SK-N-SH treated with all-trans-retinoic acid at 6 μM for 48 hours (cell line): ENCODE measurements at regions not wholly inside any gene's neighbourhood (a gene's known extent, or its start where the extent isn't known, plus 50 kb on each side); places are given as distances from the start of the nearest gene placed in this dataset.

Experiments used
- CREB5 ChIP-seq: fragments of 250-450 bp; sonication (Bioruptor Pico); IDR thresholded peaks from 2 replicates; pipeline ENCODE4 v1.5.1; 2020; ENCODE audit warnings: low read depth, mild to moderate bottlenecking, moderate library complexity
- CSRNP3 ChIP-seq: fragments of 250-450 bp; sonication (Bioruptor Pico); IDR thresholded peaks from 2 replicates; pipeline ENCODE4 v1.5.1; 2021; ENCODE audit warnings: mild to moderate bottlenecking, moderate library complexity
- ISL1 ChIP-seq: fragments of 250-450 bp; sonication (Bioruptor Pico); IDR thresholded peaks from 2 replicates; pipeline ENCODE4 v2.1.2; 2022; ENCODE audit warnings: mild to moderate bottlenecking, moderate library complexity
- OSR1 ChIP-seq: fragments of 250-450 bp; sonication (Bioruptor Pico); IDR thresholded peaks from 2 replicates; pipeline ENCODE4 v1.8.0; 2022; ENCODE audit warnings: moderate library complexity, mild to moderate bottlenecking, inconsistent platforms
- PATZ1 ChIP-seq: fragments of 250-450 bp; sonication (Bioruptor Pico); IDR thresholded peaks from 2 replicates; pipeline ENCODE4 v1.8.0; 2020; ENCODE audit warnings: mild to moderate bottlenecking, moderate library complexity, borderline replicate concordance
- PPARA ChIP-seq: fragments of 250-450 bp; sonication (Bioruptor Pico); IDR thresholded peaks from 2 replicates; pipeline ENCODE4 v1.5.0; 2020; ENCODE audit warnings: mild to moderate bottlenecking, borderline replicate concordance
- RARB ChIP-seq: fragments of 250-450 bp; sonication (Bioruptor Pico); IDR thresholded peaks from 2 replicates; pipeline ENCODE4 v1.8.0; 2021; ENCODE audit warnings: mild to moderate bottlenecking, moderate library complexity
- TOX ChIP-seq: fragments of 250-450 bp; sonication (Bioruptor Pico); IDR thresholded peaks from 2 replicates; pipeline ENCODE4 v1.8.0; 2021; ENCODE audit warnings: mild to moderate bottlenecking, moderate library complexity, borderline replicate concordance
- TSHZ2 ChIP-seq: fragments of 250-450 bp; sonication (Bioruptor Pico); IDR thresholded peaks from 2 replicates; pipeline ENCODE4 v1.5.0; 2020; ENCODE audit warnings: mild to moderate bottlenecking, moderate library complexity
- ZC3H10 ChIP-seq: fragments of 250-450 bp; sonication (Bioruptor Pico); IDR thresholded peaks from 2 replicates; pipeline ENCODE4 v1.5.1; 2021; ENCODE audit warnings: mild to moderate bottlenecking, moderate library complexity
- ZFP3 ChIP-seq: fragments of 250-450 bp; sonication (Bioruptor Pico); IDR thresholded peaks from 2 replicates; pipeline ENCODE4 v1.5.0; 2020; ENCODE audit warnings: mild to moderate bottlenecking, moderate library complexity
- ZFP30 ChIP-seq: fragments of 450-650 bp; formaldehyde crosslinking; IDR thresholded peaks from 2 replicates; pipeline ENCODE4 v1.5.0; 2022; ENCODE audit warnings: mild to moderate bottlenecking, moderate library complexity
- ZNF565 ChIP-seq: fragments of 450-650 bp; formaldehyde crosslinking; conservative IDR thresholded peaks from 2 replicates; pipeline ENCODE4 v1.5.0; 2020; ENCODE audit warnings: low read depth, mild to moderate bottlenecking, moderate library complexity
- ZNF70 ChIP-seq: fragments of 450-650 bp; formaldehyde crosslinking; IDR thresholded peaks from 2 replicates; pipeline ENCODE4 v1.5.0; 2020; ENCODE audit warnings: mild to moderate bottlenecking, moderate library complexity

- TF ChIP-seq ZFP3 (CRISPR knock-in tag) (no peak), PPARA (no peak), ZC3H10 (CRISPR knock-in tag) (no peak), TOX (no peak), TSHZ2 (no peak), CREB5 (CRISPR knock-in tag) (no peak), ZNF70 (CRISPR knock-in tag) (no peak), ZFP30 (CRISPR knock-in tag) (no peak), PATZ1 (CRISPR knock-in tag) (no peak), ISL1 (CRISPR knock-in tag) (no peak), ZNF565 (CRISPR knock-in tag) (no peak), OSR1 (no peak), CSRNP3 (CRISPR knock-in tag) (no peak), RARB (CRISPR knock-in tag) (no peak)
Observed at GRCh38 chr2:129708221-129708967, 271.1 kb upstream of the RAB6C start.
